ENCODE measurements at regions not wholly inside any gene's neighbourhood (a gene's known extent, or its start where the extent isn't known, plus 50 kb on each side); places are given as distances from the start of the nearest gene placed in this dataset.

DNA sequence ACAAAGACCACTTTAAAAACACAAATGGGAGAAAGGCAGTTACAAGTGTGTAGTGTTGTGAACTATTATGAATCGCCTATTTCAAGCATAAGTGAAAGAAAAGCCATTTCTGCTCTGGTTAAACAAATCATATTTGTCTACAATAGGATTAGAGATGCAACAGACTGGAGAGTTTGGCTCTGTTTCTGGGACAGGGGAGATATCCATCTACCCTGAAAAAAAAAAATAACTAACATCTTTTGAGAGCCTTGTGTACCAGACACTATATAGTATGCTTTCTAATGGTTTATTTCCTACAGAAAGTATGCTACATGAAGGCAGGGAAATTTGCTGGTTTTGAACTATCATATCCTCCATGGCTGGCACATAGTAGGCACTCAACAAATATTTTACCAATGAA lies 106.7 kb upstream of the FHIT start:
- TF ChIP-seq POLR2AphosphoS5 (IDR thresholded peaks at IDR 0.05; ENCODE audit: low read depth, low read length) (no peak), TAF1 (IDR thresholded peaks at IDR 0.05; ENCODE audit: low read depth, low read length) (no peak), POLR2A (IDR thresholded peaks at IDR 0.05; ENCODE audit: low read depth, low read length) (no peak), SPI1 (IDR thresholded peaks at IDR 0.05; ENCODE audit: low read depth, low read length) (no peak), PAX5 (IDR thresholded peaks at IDR 0.05; ENCODE audit: insufficient read depth, low read length, severe bottlenecking) (no peak), POU2F2 (IDR thresholded peaks at IDR 0.05; ENCODE audit: low read depth, low read length) (no peak)

Measured in GM12891 (cell line).